Upper lobe of left lung (tissue), 6 donors: ENCODE measurements at regions not wholly inside any gene's neighbourhood (a gene's known extent, or its start where the extent isn't known, plus 50 kb on each side); places are given as distances from the start of the nearest gene placed in this dataset.

Experiments used
- ATAC-seq, 2 donors: fragments of 200-7000 bp; cut with Tn5 transposase; one replicate each; pipeline ENCODE4 v1.9.1; 2022; ENCODE audit warnings: mild to moderate bottlenecking in 2 of 2, moderate library complexity in 2 of 2; ENCODE audit not compliant: low FRiP score in 2 of 2
- DNase-seq, 2 donors: peaks; one replicate each; pipeline ENCODE4 v3.0.0-alpha.2; 2019 to 2020
- H3K27ac ChIP-seq, 4 donors: fragments of 200-600 bp; sonication (generic); one replicate each; pipeline ENCODE4 v1.5.1; 2016 to 2019
- H3K27me3 ChIP-seq, 4 donors: fragments of 200-600 bp; sonication (generic); one replicate each; pipeline ENCODE4 v1.5.1; 2017 to 2019
- H3K36me3 ChIP-seq, 4 donors: fragments of 200-600 bp; sonication (generic); one replicate each; pipeline ENCODE4 v1.5.1; 2016 to 2019
- H3K4me1 ChIP-seq, 4 donors: fragments of 200-600 bp; sonication (generic); one replicate each; pipeline ENCODE4 v1.5.1; 2018 to 2019
- H3K4me3 ChIP-seq, 4 donors: fragments of 200-600 bp; sonication (generic); one replicate each; pipeline ENCODE4 v1.5.1; 2017 to 2019; ENCODE audit warnings: mild to moderate bottlenecking in 2 of 4, moderate library complexity in 1 of 4
- H3K9me3 ChIP-seq, 4 donors: fragments of 200-600 bp; sonication (generic); one replicate each; pipeline ENCODE4 v1.5.1; 2018 to 2019
- CTCF ChIP-seq, 6 experiments: fragments of 450-650 bp in 4 of 6; fragments of 200-600 bp in 2 of 6; sonication (generic) in 2 of 6; IDR thresholded peaks; one replicate each; pipeline ENCODE4 v1.5.1; 2016 to 2019; ENCODE audit warnings: antibody characterized with exemption in 6 of 6
- EP300 ChIP-seq, 4 donors: sonication (generic); formaldehyde crosslinking; IDR thresholded peaks; one replicate each; pipeline ENCODE4 v1.5.1; 2017; ENCODE audit warnings: antibody characterized with exemption in 4 of 4, control low read depth in 2 of 4
- POLR2A ChIP-seq, 4 donors: fragments of 450-650 bp; IDR thresholded peaks; one replicate each; pipeline ENCODE4 v1.5.1; 2016 to 2017; ENCODE audit warnings: antibody characterized with exemption in 4 of 4, mild to moderate bottlenecking in 2 of 4
- POLR2AphosphoS5 ChIP-seq, 2 donors: sonication (generic); formaldehyde crosslinking; IDR thresholded peaks; one replicate each; pipeline ENCODE4 v1.5.1; 2017; ENCODE audit warnings: antibody characterized with exemption in 2 of 2
- WGBS, 2 donors: methylation state at CpG; one replicate each; pipeline ENCODE4 v1.1.5; 2017 to 2018; 5-methylcytosine and 5-hydroxymethylcytosine counted together
- donor health status: DM: no; HTN: no; CAD: no; lungs with moderate emphysema.
- donor health status: DM: no; HTN: yes; CAD: no; lungs with severe emphysema.

GRCh38 chr6:167680605-167681149, 146.0 kb upstream of the AFDN start:
- 94% methylated on average over 14 to 15 of the region's 15 CpGs for WGBS, 2 donors
- H3K27me3 ChIP-seq = peaks cover 0 to 11% (median 0%) of the 10 kb centered on the region in 4 donors
- H3K9me3 ChIP-seq = no peaks in the 10 kb centered on the region
- ATAC-seq = no peak
- no peaks in the 10 kb centered on the region for H3K36me3 ChIP-seq
- no peak overlapping the region for H3K27ac ChIP-seq
- H3K4me1 ChIP-seq = peaks cover 31 to 41% (median 34%) of the 10 kb centered on the region in 4 donors
- no peak for DNase-seq
- TF ChIP-seq POLR2AphosphoS5 (IDR thresholded peaks at IDR 0.05) (no peak), EP300 (IDR thresholded peaks at IDR 0.05) (no peak), POLR2A (IDR thresholded peaks at IDR 0.05) (no peak), CTCF (IDR thresholded peaks at IDR 0.05) (no peak)
- no peak overlapping the region for H3K4me3 ChIP-seq

- Histone ChIP-seq H3K9me3 (no peaks in the 10 kb centered on the region), H3K27me3 (peaks cover 0 to 11% (median 0%) of the 10 kb centered on the region in 4 donors), H3K4me3 (no peak overlapping the region), H3K36me3 (no peaks in the 10 kb centered on the region), H3K27ac (peak overlapping the region in 2 of 4 donors; percentile 8 to 43), H3K4me1 (peaks cover 19 to 30% (median 27%) of the 10 kb centered on the region in 4 donors)
- 87 to 93% methylated on average over 4 to 11 of the region's 11 CpGs for WGBS, 2 donors
- ATAC-seq (no peak), DNase-seq (peak in 1 of 2 donors; percentile 42)
- TF ChIP-seq POLR2AphosphoS5 (IDR thresholded peaks at IDR 0.05) (no peak), EP300 (IDR thresholded peaks at IDR 0.05) (no peak), CTCF (IDR thresholded peaks at IDR 0.05) (no peak), POLR2A (IDR thresholded peaks at IDR 0.05) (no peak)
Observed at GRCh38 chr6:167682125-167682524, 144.6 kb upstream of the AFDN start.

GRCh38 chr6:167682546-167683027, 144.1 kb upstream of the AFDN start:
- WGBS, 2 donors = 73 to 75% methylated on average over 5 of the region's 5 CpGs
- Histone ChIP-seq H3K36me3 (no peaks in the 10 kb centered on the region), H3K4me3 (no peak overlapping the region), H3K9me3 (no peaks in the 10 kb centered on the region), H3K27me3 (peaks cover 0 to 11% (median 0%) of the 10 kb centered on the region in 4 donors), H3K27ac (peak overlapping the region in 2 of 4 donors; percentile 43 to 49), H3K4me1 (peaks cover 16 to 26% (median 23%) of the 10 kb centered on the region in 4 donors)
- ATAC-seq = no peak
- DNase-seq = no peak
- TF ChIP-seq CTCF (IDR thresholded peaks at IDR 0.05) (peak in 1 of 6 experiments; percentile 13), POLR2A (IDR thresholded peaks at IDR 0.05) (no peak), POLR2AphosphoS5 (IDR thresholded peaks at IDR 0.05) (no peak)

- no peak for TF ChIP-seq POLR2A (IDR thresholded peaks at IDR 0.05)
- TF ChIP-seq EP300 (IDR thresholded peaks at IDR 0.05) = peak in 2 of 4 donors; percentile 54 to 66
- no peak for TF ChIP-seq CTCF (IDR thresholded peaks at IDR 0.05)
- TF ChIP-seq POLR2AphosphoS5 (IDR thresholded peaks at IDR 0.05) = peak; percentile 55 to 64
- Histone ChIP-seq H3K27ac (peak overlapping the region; percentile 3 to 49 (median 42)), H3K27me3 (peaks cover 0 to 7% (median 0%) of the 10 kb centered on the region in 4 donors), H3K9me3 (no peaks in the 10 kb centered on the region), H3K4me1 (peaks cover 13 to 20% (median 18%) of the 10 kb centered on the region in 4 donors), H3K36me3 (no peaks in the 10 kb centered on the region), H3K4me3 (no peak overlapping the region)
- ATAC-seq = peak; percentile 38 to 53
- no peak for DNase-seq
- WGBS, 2 donors = 63 to 76% methylated on average over 15 to 19 of the region's 19 CpGs
Observed at GRCh38 chr6:167683028-167683862, 143.5 kb upstream of the AFDN start.
